ENCODE measurements at regions not wholly inside any gene's neighbourhood (a gene's known extent, or its start where the extent isn't known, plus 50 kb on each side); places are given as distances from the start of the nearest gene placed in this dataset.

DNA sequence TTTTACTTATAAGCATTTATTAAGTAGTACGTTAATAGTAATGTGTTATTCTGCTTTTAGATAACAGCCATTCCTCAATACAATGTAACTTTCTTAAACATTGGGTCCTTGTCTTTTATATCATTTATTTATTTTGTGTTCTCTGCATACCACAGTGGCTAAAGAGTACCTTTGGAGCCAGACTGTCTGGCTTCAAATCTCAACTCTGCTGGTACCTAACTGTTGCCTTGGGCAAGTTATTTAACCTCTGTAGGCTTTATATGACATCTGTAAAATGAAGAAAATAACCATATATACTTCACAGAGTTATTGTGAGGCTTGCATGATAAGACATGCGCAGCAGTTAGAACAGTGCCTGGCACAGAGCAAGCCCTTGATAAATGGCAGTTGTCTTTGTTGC is 397.6 kb downstream of the MDFIC start:
- TF ChIP-seq, protein P1, sequence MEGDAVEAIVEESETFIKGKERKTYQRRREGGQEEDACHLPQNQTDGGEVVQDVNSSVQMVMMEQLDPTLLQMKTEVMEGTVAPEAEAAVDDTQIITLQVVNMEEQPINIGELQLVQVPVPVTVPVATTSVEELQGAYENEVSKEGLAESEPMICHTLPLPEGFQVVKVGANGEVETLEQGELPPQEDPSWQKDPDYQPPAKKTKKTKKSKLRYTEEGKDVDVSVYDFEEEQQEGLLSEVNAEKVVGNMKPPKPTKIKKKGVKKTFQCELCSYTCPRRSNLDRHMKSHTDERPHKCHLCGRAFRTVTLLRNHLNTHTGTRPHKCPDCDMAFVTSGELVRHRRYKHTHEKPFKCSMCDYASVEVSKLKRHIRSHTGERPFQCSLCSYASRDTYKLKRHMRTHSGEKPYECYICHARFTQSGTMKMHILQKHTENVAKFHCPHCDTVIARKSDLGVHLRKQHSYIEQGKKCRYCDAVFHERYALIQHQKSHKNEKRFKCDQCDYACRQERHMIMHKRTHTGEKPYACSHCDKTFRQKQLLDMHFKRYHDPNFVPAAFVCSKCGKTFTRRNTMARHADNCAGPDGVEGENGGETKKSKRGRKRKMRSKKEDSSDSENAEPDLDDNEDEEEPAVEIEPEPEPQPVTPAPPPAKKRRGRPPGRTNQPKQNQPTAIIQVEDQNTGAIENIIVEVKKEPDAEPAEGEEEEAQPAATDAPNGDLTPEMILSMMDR (IDR thresholded peaks at IDR 0.05): no peak
- TF ChIP-seq POLR2A (IDR thresholded peaks at IDR 0.05): no peak
